ENCODE measurements at regions not wholly inside any gene's neighbourhood (a gene's known extent, or its start where the extent isn't known, plus 50 kb on each side); places are given as distances from the start of the nearest gene placed in this dataset.

DNA sequence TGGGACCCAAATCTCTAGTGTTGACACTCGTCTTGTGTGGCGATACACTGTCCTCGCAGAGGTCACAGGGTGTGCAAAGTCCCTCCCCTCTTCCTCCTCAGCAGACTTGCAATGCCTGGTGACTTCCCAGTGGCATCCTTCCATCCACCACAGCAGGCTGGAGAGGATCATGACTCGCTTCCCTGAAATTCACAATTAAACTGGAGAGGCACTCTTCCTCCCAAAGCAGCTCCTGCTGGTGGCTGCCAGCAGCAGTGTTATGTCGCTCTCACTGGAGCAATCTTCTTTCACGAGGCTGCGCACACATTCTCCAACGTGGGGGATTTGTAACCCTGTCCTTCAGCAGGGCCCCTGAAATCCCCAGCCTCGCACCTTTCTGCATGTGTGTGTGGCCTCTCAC is 145.2 kb upstream of the TMCC3 start:
- Histone ChIP-seq H3K36me3 (no peaks in the 10 kb centered on the region), H3K4me3 (no peak overlapping the region), H3K4me1 (no peaks in the 10 kb centered on the region), H3K9me3 (no peaks in the 10 kb centered on the region), H3K27me3 (peaks cover 3% of the 10 kb centered on the region), H3K27ac (no peak overlapping the region)
- no peak for DNase-seq (ENCODE audit: low spot score in 2 of 2)
- WGBS, result 75% methylated on average over 9 of the region's 9 CpGs
- TF ChIP-seq EP300 (IDR thresholded peaks at IDR 0.05) (no peak), POLR2AphosphoS5 (IDR thresholded peaks at IDR 0.05) (no peak), POLR2A (IDR thresholded peaks at IDR 0.05) (no peak)
- TF ChIP-seq, protein P1, sequence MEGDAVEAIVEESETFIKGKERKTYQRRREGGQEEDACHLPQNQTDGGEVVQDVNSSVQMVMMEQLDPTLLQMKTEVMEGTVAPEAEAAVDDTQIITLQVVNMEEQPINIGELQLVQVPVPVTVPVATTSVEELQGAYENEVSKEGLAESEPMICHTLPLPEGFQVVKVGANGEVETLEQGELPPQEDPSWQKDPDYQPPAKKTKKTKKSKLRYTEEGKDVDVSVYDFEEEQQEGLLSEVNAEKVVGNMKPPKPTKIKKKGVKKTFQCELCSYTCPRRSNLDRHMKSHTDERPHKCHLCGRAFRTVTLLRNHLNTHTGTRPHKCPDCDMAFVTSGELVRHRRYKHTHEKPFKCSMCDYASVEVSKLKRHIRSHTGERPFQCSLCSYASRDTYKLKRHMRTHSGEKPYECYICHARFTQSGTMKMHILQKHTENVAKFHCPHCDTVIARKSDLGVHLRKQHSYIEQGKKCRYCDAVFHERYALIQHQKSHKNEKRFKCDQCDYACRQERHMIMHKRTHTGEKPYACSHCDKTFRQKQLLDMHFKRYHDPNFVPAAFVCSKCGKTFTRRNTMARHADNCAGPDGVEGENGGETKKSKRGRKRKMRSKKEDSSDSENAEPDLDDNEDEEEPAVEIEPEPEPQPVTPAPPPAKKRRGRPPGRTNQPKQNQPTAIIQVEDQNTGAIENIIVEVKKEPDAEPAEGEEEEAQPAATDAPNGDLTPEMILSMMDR (IDR thresholded peaks at IDR 0.05), result no peak

DNA sequence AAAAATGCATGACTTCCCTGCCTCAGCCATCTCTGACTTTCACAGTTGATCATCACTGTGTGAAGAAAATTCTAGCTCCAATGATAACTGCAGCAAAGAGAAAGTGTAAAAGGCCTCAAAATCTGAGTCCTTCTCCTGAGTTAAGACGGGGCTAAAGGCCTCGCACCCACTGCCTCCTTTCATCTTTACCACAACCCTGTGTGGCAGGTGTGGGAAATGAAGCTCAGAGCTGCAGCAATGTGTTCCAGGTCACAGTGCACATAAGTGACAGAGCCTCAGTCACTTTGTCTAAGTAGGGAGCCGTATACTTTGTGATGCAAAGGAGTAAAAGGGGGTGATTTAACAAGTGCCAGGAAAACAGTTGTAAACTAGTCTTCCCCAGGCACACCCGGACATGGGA is 144.7 kb upstream of the TMCC3 start:
- Histone ChIP-seq H3K36me3 (no peaks in the 10 kb centered on the region), H3K27ac (no peak overlapping the region), H3K4me1 (no peaks in the 10 kb centered on the region), H3K4me3 (no peak overlapping the region), H3K27me3 (peaks cover 3% of the 10 kb centered on the region), H3K9me3 (no peaks in the 10 kb centered on the region)
- no peak for DNase-seq (ENCODE audit: low spot score in 2 of 2)
- WGBS, result 91% methylated on average over 4 of the region's 4 CpGs
- TF ChIP-seq, protein P1 (IDR thresholded peaks at IDR 0.05), result no peak
- no peak for TF ChIP-seq POLR2A (IDR thresholded peaks at IDR 0.05)
- no peak for TF ChIP-seq EP300 (IDR thresholded peaks at IDR 0.05)
- TF ChIP-seq POLR2AphosphoS5 (IDR thresholded peaks at IDR 0.05), result no peak

DNA sequence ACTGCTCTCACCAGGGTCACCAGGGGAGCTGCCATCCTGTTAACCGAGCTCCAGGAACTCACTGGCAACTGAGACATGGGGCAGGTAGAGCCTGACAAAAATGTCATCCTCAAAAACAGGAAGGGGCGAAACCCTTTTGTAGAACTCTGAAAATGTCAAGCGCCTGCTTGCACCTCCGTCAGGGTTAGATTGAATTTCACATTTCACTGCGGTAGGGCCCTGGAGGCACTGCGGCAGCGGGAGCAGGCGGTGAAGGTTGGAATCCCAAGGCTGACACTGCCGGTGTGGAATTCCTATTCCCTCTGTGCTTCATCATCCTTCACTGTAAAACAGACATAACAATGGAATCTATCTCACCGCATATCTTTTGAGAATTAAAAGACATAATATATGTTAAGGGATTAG is 142.8 kb upstream of the TMCC3 start:
- Histone ChIP-seq H3K4me1 (no peaks in the 10 kb centered on the region), H3K27ac (no peak overlapping the region), H3K27me3 (peaks cover 3% of the 10 kb centered on the region), H3K36me3 (no peaks in the 10 kb centered on the region), H3K4me3 (no peak overlapping the region), H3K9me3 (no peaks in the 10 kb centered on the region)
- no peak for DNase-seq (ENCODE audit: low spot score in 2 of 2)
- WGBS, result 54% methylated on average over 10 of the region's 10 CpGs
- no peak for TF ChIP-seq POLR2A (IDR thresholded peaks at IDR 0.05)
- TF ChIP-seq, protein P1 (IDR thresholded peaks at IDR 0.05), result no peak

DNA sequence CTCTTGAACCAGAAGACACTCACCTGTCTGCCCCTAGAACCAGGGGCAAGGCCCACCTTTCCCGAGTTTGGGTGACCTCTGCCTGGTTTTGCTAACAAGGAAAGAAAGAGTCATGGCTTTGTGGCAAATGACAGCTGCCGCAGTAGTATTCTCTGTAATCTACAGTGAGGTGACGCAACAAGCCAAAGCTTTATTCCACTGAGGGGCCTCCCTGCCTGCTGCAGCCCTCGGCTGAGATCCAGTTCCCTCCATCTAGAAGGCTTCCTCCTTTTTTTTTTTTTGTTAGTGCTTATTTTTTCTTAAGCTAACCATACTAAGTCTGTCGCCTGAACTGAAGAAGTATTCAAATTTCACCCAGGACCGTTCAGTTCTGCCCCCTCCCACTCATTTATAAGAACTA is 142.3 kb upstream of the TMCC3 start:
- Histone ChIP-seq H3K27ac (no peak overlapping the region), H3K36me3 (no peaks in the 10 kb centered on the region), H3K4me1 (no peaks in the 10 kb centered on the region), H3K4me3 (no peak overlapping the region), H3K9me3 (no peaks in the 10 kb centered on the region), H3K27me3 (peaks cover 3% of the 10 kb centered on the region)
- 43% methylated on average over 6 of the region's 6 CpGs for WGBS
- TF ChIP-seq EP300 (IDR thresholded peaks at IDR 0.05), result no peak
- no peak for TF ChIP-seq POLR2AphosphoS5 (IDR thresholded peaks at IDR 0.05)
- TF ChIP-seq, protein P1 (IDR thresholded peaks at IDR 0.05), result no peak
- TF ChIP-seq POLR2A (IDR thresholded peaks at IDR 0.05), result no peak
- DNase-seq (ENCODE audit: low spot score in 2 of 2), result no peak

DNA sequence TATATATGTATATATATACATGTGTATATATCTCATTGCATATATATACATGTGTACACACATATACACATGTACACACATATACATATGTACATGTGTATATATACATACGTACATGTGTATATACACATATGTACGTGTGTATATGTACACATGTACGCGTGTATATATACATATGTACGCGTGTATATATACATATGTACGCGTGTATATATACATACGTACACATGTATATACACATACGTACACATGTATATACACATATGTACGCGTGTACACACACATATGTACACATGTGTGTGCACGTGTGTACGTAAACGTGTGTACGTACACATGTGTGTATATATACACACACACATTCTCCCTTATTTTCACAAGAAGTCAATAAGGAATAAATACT is 141.6 kb upstream of the TMCC3 start:
- WGBS, result 94% methylated on average over 16 of the region's 16 CpGs

More for the DNA sequence above, 141.6 kb upstream of the TMCC3 start:
- H3K4me1 ChIP-seq, result no peaks in the 10 kb centered on the region
- H3K9me3 ChIP-seq, result no peaks in the 10 kb centered on the region
- H3K4me3 ChIP-seq, result no peak overlapping the region
- TF ChIP-seq, protein P1 (IDR thresholded peaks at IDR 0.05), result no peak
- no peak for TF ChIP-seq POLR2A (IDR thresholded peaks at IDR 0.05)
- TF ChIP-seq EP300 (IDR thresholded peaks at IDR 0.05), result no peak
- no peak for TF ChIP-seq POLR2AphosphoS5 (IDR thresholded peaks at IDR 0.05)
- H3K27ac ChIP-seq, result no peak overlapping the region
- no peaks in the 10 kb centered on the region for H3K36me3 ChIP-seq
- no peaks in the 10 kb centered on the region for H3K27me3 ChIP-seq
- no peak for DNase-seq (ENCODE audit: low spot score in 2 of 2)

Measured in suprapubic skin (tissue), 4 donors.